ENCODE measurements at regions not wholly inside any gene's neighbourhood (a gene's known extent, or its start where the extent isn't known, plus 50 kb on each side); places are given as distances from the start of the nearest gene placed in this dataset.

DNA sequence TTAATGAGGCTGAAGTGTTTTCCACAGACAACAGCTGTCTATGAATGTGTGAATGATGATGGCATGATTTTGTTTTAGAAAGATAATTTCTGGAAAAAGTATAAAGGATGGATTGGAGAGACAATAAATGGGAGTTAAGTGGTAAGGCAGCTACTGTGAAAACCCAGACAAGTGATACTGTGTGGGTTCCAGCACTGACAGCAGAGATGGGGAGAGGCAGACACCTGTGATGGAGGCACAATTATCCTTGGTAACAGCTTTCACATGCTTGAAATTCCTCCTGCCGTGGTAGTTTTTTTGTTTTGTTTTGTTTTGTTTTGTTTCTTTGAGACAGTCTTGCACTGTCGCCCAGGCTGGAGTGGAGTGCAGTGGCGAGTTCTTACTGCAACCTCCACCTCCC is 189.3 kb downstream of the DEPDC1B start:
- TF ChIP-seq POLR2AphosphoS5 (IDR thresholded peaks at IDR 0.05; ENCODE audit: low read depth, low read length) (no peak), SIN3A (IDR thresholded peaks at IDR 0.05; ENCODE audit: borderline replicate concordance, insufficient read depth, low read length) (no peak), TAF1 (IDR thresholded peaks at IDR 0.05; ENCODE audit: borderline replicate concordance, insufficient read depth, low read length) (no peak)
- TF ChIP-seq, protein P1, sequence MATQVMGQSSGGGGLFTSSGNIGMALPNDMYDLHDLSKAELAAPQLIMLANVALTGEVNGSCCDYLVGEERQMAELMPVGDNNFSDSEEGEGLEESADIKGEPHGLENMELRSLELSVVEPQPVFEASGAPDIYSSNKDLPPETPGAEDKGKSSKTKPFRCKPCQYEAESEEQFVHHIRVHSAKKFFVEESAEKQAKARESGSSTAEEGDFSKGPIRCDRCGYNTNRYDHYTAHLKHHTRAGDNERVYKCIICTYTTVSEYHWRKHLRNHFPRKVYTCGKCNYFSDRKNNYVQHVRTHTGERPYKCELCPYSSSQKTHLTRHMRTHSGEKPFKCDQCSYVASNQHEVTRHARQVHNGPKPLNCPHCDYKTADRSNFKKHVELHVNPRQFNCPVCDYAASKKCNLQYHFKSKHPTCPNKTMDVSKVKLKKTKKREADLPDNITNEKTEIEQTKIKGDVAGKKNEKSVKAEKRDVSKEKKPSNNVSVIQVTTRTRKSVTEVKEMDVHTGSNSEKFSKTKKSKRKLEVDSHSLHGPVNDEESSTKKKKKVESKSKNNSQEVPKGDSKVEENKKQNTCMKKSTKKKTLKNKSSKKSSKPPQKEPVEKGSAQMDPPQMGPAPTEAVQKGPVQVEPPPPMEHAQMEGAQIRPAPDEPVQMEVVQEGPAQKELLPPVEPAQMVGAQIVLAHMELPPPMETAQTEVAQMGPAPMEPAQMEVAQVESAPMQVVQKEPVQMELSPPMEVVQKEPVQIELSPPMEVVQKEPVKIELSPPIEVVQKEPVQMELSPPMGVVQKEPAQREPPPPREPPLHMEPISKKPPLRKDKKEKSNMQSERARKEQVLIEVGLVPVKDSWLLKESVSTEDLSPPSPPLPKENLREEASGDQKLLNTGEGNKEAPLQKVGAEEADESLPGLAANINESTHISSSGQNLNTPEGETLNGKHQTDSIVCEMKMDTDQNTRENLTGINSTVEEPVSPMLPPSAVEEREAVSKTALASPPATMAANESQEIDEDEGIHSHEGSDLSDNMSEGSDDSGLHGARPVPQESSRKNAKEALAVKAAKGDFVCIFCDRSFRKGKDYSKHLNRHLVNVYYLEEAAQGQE (IDR thresholded peaks at IDR 0.05; ENCODE audit: insufficient read depth in 1 of 2, low read depth in 2 of 2, low read length in 2 of 2), result no peak
